Body of pancreas (tissue), 4 donors: ENCODE measurements at regions not wholly inside any gene's neighbourhood (a gene's known extent, or its start where the extent isn't known, plus 50 kb on each side); places are given as distances from the start of the nearest gene placed in this dataset.
"Not testable (repeated sequence)": the region's sequence is repeated elsewhere in the genome, so short reads cannot be mapped to it uniquely, and the experiment has no call there.

Experiments
- ATAC-seq: fragments of 150-250 bp; one replicate; pipeline ENCODE4 v1.9.1; 2016
- DNase-seq, 4 donors: peaks; one replicate each; pipeline ENCODE4 v3.0.0-alpha.2; 2019
- H3K27ac ChIP-seq, 4 donors: fragments of 200-600 bp; sonication (generic); 1 replicate in 3 of 4; 2 replicates in 1 of 4; pipeline versions ENCODE4 v1.5.1 to v1.6.1; 2016 to 2019; ENCODE audit warnings: mild to moderate bottlenecking in 1 of 4, mixed read lengths in 1 of 4, moderate library complexity in 1 of 4
- H3K27me3 ChIP-seq, 2 donors: fragments of 200-600 bp; sonication (generic); one replicate each; pipeline ENCODE4 v1.6.0; 2016; ENCODE audit warnings: mild to moderate bottlenecking in 1 of 2
- H3K36me3 ChIP-seq, 2 donors: fragments of 200-600 bp; sonication (generic); replicated peaks in 1 of 2; 2 replicates each; pipeline ENCODE4 v1.5.1; 2016; ENCODE audit warnings: low read depth in 2 of 2; ENCODE audit not compliant: insufficient read depth in 1 of 2
- H3K4me1 ChIP-seq: fragments of 200-600 bp; sonication (generic); one replicate; pipeline ENCODE4 v1.6.0; 2016
- H3K4me3 ChIP-seq, 2 donors: fragments of 200-600 bp; sonication (generic); 1 replicate in 1 of 2; 2 replicates in 1 of 2; pipeline ENCODE4 v1.5.1; 2016 to 2019
- H3K9me3 ChIP-seq, 3 donors: fragments of 200-600 bp; sonication (generic); 1 replicate in 2 of 3; 2 replicates in 1 of 3; pipeline ENCODE4 v1.5.1; 2016
- POLR2A ChIP-seq, 3 donors: fragments of 450-650 bp; IDR thresholded peaks; one replicate each; pipeline ENCODE4 v1.6.1; 2016; ENCODE audit warnings: antibody characterized with exemption in 3 of 3, mild to moderate bottlenecking in 2 of 3
- WGBS, 2 donors: methylation state at CpG; one replicate each; pipeline ENCODE4 v1.1.5; 2017; 5-methylcytosine and 5-hydroxymethylcytosine counted together
- intact Hi-C: fragments of 100-400 bp; cut with DNase I; formaldehyde crosslinking; loops from one replicate; pipeline ENCODE4 v1.15.1; 2023
- TF ChIP-seq, protein P1 (sequence below), 7 experiments: fragments of 450-650 bp in 4 of 7; fragments of 200-600 bp in 3 of 7; sonication (generic) in 3 of 7; IDR thresholded peaks; one replicate each; pipeline ENCODE4 v1.5.1; 2016 to 2019; ENCODE audit warnings: antibody characterized with exemption in 7 of 7

DNA sequence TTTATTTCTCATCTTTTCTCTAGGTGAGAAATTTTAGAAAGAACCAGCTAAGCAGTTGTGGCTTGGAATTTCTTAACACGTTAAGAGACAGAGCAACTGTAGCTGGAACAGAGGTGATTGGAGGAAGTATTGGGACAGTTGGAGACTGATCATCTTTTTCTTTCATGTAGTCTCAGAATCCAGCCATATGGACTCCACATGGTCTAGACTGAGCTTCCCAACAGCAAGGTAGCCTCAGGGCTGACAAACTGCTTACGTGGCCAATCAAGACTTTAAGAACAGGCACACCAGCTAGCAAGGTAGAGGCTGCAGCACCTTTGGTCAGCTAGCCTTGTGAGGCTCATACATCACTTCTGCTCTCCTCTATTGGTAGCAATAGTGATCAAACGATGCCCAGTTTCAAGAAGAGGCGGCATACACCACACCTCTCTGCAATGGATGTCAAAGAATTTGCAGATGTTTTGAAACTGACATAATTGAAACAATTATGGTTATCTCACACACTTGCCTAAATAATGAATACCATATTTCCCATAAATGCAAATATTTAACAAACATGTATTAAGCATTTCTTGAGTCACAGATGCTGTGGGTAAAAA is 590.5 kb upstream of the SLC35B3 start:
- Histone ChIP-seq H3K27ac (no peak overlapping the region), H3K27me3 (no peaks in the 10 kb centered on the region), H3K9me3 (no peaks in the 10 kb centered on the region), H3K4me1 (no peaks in the 10 kb centered on the region), H3K36me3 (no peaks in the 10 kb centered on the region), H3K4me3 (no peak overlapping the region)
- no peak for TF ChIP-seq POLR2A (IDR thresholded peaks at IDR 0.05)
- TF ChIP-seq, protein P1, sequence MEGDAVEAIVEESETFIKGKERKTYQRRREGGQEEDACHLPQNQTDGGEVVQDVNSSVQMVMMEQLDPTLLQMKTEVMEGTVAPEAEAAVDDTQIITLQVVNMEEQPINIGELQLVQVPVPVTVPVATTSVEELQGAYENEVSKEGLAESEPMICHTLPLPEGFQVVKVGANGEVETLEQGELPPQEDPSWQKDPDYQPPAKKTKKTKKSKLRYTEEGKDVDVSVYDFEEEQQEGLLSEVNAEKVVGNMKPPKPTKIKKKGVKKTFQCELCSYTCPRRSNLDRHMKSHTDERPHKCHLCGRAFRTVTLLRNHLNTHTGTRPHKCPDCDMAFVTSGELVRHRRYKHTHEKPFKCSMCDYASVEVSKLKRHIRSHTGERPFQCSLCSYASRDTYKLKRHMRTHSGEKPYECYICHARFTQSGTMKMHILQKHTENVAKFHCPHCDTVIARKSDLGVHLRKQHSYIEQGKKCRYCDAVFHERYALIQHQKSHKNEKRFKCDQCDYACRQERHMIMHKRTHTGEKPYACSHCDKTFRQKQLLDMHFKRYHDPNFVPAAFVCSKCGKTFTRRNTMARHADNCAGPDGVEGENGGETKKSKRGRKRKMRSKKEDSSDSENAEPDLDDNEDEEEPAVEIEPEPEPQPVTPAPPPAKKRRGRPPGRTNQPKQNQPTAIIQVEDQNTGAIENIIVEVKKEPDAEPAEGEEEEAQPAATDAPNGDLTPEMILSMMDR (IDR thresholded peaks at IDR 0.05), result no peak
- intact Hi-C loops, result no loop called here
- ATAC-seq, result no peak
- WGBS, 2 donors, result 62 to 72% methylated on average over 4 of the region's 4 CpGs
- no peak for DNase-seq

DNA sequence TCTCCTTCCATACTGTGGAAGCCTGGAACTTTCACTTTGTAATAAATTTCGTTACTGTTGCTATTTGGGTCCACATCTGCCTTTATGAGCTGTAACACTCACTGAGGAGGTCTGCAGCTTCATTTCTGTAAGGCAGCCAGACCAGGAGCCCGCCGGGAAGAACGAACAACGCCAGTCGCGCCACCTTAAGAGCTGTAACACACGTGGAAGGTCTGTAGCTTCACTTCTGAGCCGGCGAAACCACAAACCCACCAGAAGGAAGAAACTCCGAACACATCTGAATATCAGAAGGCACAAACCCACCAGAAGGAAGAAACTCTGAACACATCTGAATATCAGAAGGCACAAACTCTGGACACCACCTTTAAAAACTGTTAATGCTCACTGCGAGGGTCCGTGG is 589.9 kb upstream of the SLC35B3 start:
- Histone ChIP-seq H3K36me3 (no peaks in the 10 kb centered on the region), H3K27me3 (no peaks in the 10 kb centered on the region), H3K4me3 (no peak overlapping the region), H3K9me3 (no peaks in the 10 kb centered on the region), H3K4me1 (no peaks in the 10 kb centered on the region), H3K27ac (no peak overlapping the region)
- intact Hi-C loops, result no loop called here
- WGBS, 2 donors, result 71 to 88% methylated on average over 13 of the region's 13 CpGs
- DNase-seq, result no peak
- no peak for ATAC-seq
- TF ChIP-seq, protein P1 (IDR thresholded peaks at IDR 0.05), result no peak
- TF ChIP-seq POLR2A (IDR thresholded peaks at IDR 0.05), result no peak

DNA sequence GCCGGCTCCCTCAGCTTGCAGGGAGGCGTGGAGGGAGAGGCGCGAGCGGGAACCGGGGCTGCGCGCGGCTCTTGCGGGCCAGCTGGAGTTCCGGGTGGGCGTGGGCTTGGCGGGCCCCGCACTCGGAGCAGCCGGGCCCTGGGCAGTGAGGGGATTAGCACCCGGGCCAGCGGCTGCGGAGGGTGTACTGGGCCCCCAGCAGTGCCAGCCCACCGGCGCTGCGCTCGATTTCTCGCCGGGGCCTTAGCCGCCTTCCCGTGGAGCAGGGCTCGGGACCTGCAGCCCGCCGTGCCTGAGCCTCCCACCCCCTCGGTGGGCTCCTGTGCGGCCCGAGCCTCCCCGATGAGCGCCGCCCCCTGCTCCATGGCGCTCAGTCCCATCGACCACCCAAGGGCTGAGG is 588.9 kb upstream of the SLC35B3 start:
- DNase-seq, H3K4me3 ChIP-seq, intact Hi-C loops, ATAC-seq, H3K36me3 ChIP-seq, H3K27me3 ChIP-seq, H3K9me3 ChIP-seq, H3K27ac ChIP-seq, H3K4me1 ChIP-seq: not testable (repeated sequence)
- 90 to 94% methylated on average over 16 to 23 of the region's 38 CpGs for WGBS, 2 donors

DNA sequence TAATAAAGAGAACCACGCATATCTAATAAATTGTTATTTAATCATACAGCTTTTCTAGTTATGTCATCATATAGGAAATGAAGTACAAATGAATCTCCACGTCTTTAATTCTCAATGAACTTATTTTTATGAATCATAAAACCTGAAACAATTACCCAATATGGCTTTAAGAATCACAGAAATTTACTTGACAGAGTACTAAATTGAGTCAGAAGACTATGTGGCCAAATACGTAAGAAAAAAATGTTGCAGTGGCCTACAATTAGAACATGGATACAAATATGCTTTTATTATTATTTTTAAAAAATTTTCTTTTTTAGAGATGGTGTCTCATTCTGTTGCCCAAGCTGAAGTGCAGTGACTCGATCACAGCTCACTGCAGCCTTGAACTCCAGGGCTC is 584.7 kb upstream of the SLC35B3 start:
- no peak for DNase-seq
- Histone ChIP-seq H3K27me3 (no peaks in the 10 kb centered on the region), H3K4me1 (no peaks in the 10 kb centered on the region), H3K4me3 (no peak overlapping the region), H3K36me3 (no peaks in the 10 kb centered on the region), H3K27ac (no peak overlapping the region), H3K9me3 (no peaks in the 10 kb centered on the region)
- intact Hi-C loops, result no loop called here
- TF ChIP-seq POLR2A (IDR thresholded peaks at IDR 0.05), result no peak
- TF ChIP-seq, protein P1 (IDR thresholded peaks at IDR 0.05), result no peak
- 48 to 62% methylated on average over 4 of the region's 4 CpGs for WGBS, 2 donors
- no peak for ATAC-seq

DNA sequence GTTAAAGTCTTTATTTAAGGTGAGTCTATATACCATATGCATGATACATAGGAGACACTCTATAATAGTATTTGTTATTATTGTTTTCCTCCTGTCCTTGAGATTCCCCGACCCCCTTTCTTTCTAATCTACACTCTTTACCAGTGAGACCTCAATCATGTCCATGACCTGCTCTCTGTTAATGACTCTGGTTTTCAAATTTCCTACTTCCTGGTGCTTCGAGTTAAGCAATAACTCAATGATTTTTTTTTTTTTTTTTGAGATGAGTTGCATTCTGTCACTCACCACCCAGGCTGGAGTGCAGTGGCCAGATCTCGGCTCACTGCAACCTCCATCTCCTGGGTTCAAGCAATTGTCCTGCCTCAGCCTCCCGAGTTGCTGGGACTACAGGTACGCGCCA is 574.6 kb upstream of the SLC35B3 start:
- Histone ChIP-seq H3K9me3 (no peaks in the 10 kb centered on the region), H3K4me1 (no peaks in the 10 kb centered on the region), H3K27me3 (no peaks in the 10 kb centered on the region), H3K27ac (no peak overlapping the region), H3K36me3 (no peaks in the 10 kb centered on the region), H3K4me3 (no peak overlapping the region)
- DNase-seq (no peak), ATAC-seq (no peak)
- 39 to 60% methylated on average over 6 of the region's 6 CpGs for WGBS, 2 donors
- no peak for TF ChIP-seq POLR2A (IDR thresholded peaks at IDR 0.05)
- TF ChIP-seq, protein P1 (IDR thresholded peaks at IDR 0.05), result no peak
- intact Hi-C loops, result no loop called here
